GM13976 (cell line): ENCODE measurements at regions not wholly inside any gene's neighbourhood (a gene's known extent, or its start where the extent isn't known, plus 50 kb on each side); places are given as distances from the start of the nearest gene placed in this dataset.

Experiments
- DNase-seq: peaks from one replicate; pipeline ENCODE4 v3.0.0; 2012; ENCODE audit warnings: low spot score
- in situ Hi-C: fragments of 300-500 bp; cut with MboI; formaldehyde crosslinking; loops from one replicate; pipeline ENCODE4 v1.12.0; 2022; ENCODE audit warnings: low sequenced_read_pairs, mixed read lengths, inconsistent platforms; ENCODE audit not compliant: unreplicated experiment
- TF ChIP-seq, protein P1 (sequence below): IDR thresholded peaks from 2 replicates; pipeline ENCODE4 v1.5.1; 2012; ENCODE audit warnings: borderline replicate concordance, mild to moderate bottlenecking; ENCODE audit not compliant: insufficient read depth; ENCODE audit errors: extremely low read depth, missing control alignments, control extremely low read depth

DNA sequence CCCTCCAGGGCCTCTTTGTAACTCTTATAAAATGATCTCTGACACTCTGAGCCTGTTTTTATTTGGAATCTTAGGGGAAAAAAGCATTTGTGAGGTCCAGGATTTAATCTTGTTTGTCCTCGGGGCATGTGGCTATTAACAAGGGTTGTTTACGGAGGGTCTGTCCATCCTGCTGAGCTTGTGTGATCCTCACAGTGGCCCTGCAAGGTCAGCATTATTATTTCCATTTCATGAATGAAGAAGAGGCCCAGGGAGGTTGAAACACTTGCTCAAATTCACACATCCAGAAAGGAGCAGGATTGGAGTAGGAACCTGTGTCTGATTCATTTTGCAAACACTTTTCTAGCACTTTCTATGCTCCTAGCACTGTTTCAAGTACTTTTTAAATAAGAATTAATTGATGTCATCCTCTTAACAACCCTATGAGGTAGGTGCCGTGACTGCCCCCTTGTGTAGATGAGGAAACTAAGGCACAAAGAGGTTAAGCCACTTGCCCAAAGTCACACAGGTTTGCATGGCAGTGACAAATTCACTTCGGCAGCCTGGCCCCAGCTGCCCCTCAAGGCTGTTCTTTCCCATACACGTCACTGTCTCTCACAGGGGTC is 178.9 kb downstream of the MIS18A start:
- TF ChIP-seq, protein P1, sequence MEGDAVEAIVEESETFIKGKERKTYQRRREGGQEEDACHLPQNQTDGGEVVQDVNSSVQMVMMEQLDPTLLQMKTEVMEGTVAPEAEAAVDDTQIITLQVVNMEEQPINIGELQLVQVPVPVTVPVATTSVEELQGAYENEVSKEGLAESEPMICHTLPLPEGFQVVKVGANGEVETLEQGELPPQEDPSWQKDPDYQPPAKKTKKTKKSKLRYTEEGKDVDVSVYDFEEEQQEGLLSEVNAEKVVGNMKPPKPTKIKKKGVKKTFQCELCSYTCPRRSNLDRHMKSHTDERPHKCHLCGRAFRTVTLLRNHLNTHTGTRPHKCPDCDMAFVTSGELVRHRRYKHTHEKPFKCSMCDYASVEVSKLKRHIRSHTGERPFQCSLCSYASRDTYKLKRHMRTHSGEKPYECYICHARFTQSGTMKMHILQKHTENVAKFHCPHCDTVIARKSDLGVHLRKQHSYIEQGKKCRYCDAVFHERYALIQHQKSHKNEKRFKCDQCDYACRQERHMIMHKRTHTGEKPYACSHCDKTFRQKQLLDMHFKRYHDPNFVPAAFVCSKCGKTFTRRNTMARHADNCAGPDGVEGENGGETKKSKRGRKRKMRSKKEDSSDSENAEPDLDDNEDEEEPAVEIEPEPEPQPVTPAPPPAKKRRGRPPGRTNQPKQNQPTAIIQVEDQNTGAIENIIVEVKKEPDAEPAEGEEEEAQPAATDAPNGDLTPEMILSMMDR: no peak
- in situ Hi-C loops: no loop called here
- DNase-seq: no peak

DNA sequence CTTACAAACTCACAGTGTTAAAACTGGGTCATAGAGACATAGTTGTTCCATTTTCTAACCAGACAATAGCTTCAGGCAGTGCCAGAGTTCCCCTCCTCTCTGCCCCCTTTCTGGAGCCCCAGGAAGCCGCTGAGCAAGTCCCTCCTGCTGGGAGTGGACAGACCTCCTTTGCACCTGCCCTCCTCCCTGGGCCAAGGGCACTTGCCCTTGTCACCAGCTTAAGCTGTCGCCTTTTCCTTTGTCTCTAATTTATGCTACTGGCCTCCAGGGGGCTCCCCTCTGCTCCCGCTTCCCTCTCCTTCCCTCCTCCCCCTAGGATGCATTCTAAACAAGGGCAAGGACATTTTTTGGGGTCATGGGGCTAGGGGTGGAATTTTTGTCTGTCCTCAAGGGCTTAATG is 182.4 kb downstream of the MIS18A start:
- in situ Hi-C loops: no loop called here
- DNase-seq: peak; percentile 44
- TF ChIP-seq, protein P1: no peak

DNA sequence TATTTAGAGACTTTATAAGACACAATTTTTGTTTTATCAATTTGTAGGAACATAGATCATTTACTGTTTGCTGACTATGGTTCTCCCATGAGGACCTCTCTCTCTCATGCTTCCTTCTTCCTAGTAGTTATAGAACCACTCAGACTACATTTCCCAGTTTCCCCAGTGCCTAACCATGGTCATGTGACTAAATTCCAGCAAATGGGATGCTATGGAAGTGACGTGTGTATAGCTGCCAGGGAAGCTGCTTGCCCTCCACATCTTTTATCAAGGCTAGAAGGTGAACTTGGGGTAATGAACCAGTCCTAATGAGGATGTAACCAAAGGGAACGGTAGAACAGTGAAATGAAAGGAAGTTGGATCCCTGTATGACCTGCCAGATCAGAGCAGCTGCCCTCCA is 184.0 kb downstream of the MIS18A start:
- no peak for DNase-seq
- in situ Hi-C loops: no loop called here
- TF ChIP-seq, protein P1: no peak

DNA sequence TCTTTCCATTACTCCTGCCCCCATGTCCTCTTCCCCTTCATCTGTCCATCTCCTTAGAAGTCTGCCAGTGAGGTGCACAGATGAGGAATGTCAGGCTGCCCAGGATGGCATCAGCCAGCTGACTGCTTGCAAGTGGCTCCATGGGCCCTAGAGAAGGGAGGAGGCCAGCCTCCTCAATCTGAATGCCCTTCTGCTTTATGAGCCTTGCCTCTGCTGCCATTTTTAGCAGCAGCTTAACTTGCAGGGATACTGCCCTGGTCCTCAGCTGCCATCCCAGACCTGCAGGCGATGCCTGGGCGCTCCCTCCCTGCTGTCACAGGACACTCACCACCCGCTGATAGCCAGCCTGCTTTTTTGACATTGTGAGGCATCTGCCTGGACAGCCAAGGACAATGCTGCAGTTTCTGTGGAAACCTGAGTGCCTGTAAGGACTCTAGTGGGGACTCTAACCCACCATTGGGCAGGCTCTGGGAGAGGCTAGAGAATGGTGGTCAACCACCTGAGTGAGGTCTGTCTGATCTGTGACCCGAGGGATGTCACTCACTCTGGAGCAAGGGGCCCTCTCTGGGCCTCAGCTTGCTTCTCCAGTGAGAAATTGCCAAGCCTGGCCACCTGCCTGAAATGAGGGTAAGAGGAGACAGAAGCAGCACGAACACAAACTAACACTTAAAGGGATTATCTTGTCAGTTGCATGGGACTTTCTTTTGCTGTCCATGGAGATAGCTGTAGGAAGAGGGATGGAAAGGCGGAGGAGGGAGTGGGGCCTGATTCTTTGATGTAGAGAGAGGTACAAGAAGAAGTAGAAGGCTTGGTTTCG is 185.0 kb downstream of the MIS18A start:
- in situ Hi-C loops: no loop called here
- TF ChIP-seq, protein P1: no peak
- no peak for DNase-seq

DNA sequence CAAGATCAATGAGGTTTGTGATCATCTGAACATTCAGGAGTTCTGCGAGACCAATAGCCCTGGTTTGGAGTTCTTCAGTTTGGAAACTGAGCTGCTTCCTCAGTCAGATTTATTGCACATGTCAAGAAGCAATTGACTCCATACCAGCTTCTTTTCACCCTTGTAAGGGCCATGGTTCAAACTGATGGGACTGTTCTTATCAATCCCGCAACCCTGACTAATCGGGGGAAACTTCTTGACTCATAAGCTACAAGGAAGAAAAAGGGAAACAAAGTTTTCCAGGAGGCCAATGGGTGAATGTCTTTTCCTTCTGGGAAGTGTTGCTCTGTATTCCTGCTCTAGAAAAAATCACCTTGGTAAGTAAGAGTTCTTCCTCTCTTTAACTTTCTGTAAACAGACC is 187.9 kb downstream of the MIS18A start:
- DNase-seq: no peak
- TF ChIP-seq, protein P1: no peak
- in situ Hi-C loops: no loop called here

DNA sequence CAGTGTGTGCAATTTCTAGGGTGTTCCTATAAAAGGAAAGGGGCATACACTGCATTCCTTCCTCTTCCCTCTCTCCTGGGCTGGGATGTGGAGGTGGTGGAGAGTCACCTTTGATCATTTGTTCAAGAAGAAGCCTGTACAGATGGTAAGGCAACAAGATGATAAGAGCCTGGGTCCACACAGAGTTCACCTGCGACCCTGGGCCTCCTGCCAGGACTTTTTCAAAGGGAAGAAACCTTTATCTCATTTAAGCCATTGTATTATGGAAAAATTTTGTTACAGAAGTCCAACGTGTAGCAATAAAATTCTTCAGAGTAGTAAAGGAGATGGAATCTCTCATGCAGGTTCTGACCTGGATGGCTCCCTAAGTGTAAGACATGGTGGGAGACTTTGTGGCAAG is 189.1 kb downstream of the MIS18A start:
- TF ChIP-seq, protein P1: no peak
- in situ Hi-C loops: no loop called here
- DNase-seq: no peak
